GM19395 (cell line): ENCODE measurements at regions not wholly inside any gene's neighbourhood (a gene's known extent, or its start where the extent isn't known, plus 50 kb on each side); places are given as distances from the start of the nearest gene placed in this dataset.
"Not testable (repeated sequence)": the region's sequence is repeated elsewhere in the genome, so short reads cannot be mapped to it uniquely, and the experiment has no call there.

Experiments used
- ATAC-seq: cut with Tn5 transposase; IDR thresholded peaks from one replicate; pipeline ENCODE4 v1.9.1; 2021; ENCODE audit warnings: mild to moderate bottlenecking, moderate library complexity; ENCODE audit not compliant: unreplicated experiment

- no peak for ATAC-seq
These were observed 306.8 kb upstream of the ATP11B start for GRCh38 chr3:182486463-182486862.

GRCh38 chr3:182487143-182487542, 306.2 kb upstream of the ATP11B start:
- ATAC-seq = no peak

- no peak for ATAC-seq
These were observed 305.7 kb upstream of the ATP11B start for GRCh38 chr3:182487611-182488010.

GRCh38 chr3:182490596-182491491, 302.5 kb upstream of the ATP11B start:
- ATAC-seq = peak; percentile 54

- no peak for ATAC-seq
These were observed 301.7 kb upstream of the ATP11B start for GRCh38 chr3:182491577-182491976.

GRCh38 chr3:182492536-182492935, 300.8 kb upstream of the ATP11B start:
- ATAC-seq = no peak

- no peak for ATAC-seq
These were observed 293.0 kb upstream of the ATP11B start for GRCh38 chr3:182500289-182500688.

- no peak for ATAC-seq
These were observed 291.4 kb upstream of the ATP11B start for GRCh38 chr3:182501856-182502255.

- no peak for ATAC-seq
These were observed 289.9 kb upstream of the ATP11B start for GRCh38 chr3:182503401-182503800.

- ATAC-seq = no peak
These were observed 284.2 kb upstream of the ATP11B start for GRCh38 chr3:182508919-182509711.

GRCh38 chr3:182509844-182510460, 283.4 kb upstream of the ATP11B start:
- no peak for ATAC-seq

GRCh38 chr3:182514236-182514964, 278.9 kb upstream of the ATP11B start:
- ATAC-seq = no peak

GRCh38 chr3:182516597-182517336, 276.5 kb upstream of the ATP11B start:
- no peak for ATAC-seq

GRCh38 chr3:182519569-182519968, 273.7 kb upstream of the ATP11B start:
- no peak for ATAC-seq

GRCh38 chr3:182521339-182521738, 272.0 kb upstream of the ATP11B start:
- ATAC-seq = no peak

- not testable (repeated sequence) for ATAC-seq
These were observed 269.9 kb upstream of the ATP11B start for GRCh38 chr3:182523424-182523823.

GRCh38 chr3:182523836-182524235, 269.5 kb upstream of the ATP11B start:
- ATAC-seq = no peak

GRCh38 chr3:182524711-182525401, 268.4 kb upstream of the ATP11B start:
- no peak for ATAC-seq

GRCh38 chr3:182525766-182526374, 267.4 kb upstream of the ATP11B start:
- ATAC-seq = no peak
